ENCODE measurements at regions not wholly inside any gene's neighbourhood (a gene's known extent, or its start where the extent isn't known, plus 50 kb on each side); places are given as distances from the start of the nearest gene placed in this dataset.

DNA sequence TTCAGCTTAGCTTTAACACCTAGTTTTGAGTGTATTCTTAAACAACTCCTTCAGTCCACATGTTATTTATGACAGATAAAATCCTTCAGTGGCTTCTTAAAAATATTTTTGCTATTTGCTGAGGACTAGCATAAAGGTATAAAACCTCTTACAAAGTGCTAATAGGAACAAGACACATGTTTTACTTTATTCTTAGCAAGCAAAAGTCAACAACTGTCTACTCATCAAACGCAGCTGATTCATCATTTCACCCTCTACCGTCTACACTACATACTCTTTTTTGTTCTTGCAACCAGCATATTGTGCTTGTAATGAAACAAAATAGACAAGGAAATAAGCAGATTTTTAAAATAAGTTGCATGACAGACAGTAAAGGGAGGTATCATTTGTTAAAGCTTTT, 319.7 kb downstream of the SNX13 start:
- no peaks in the 10 kb centered on the region for H3K79me2 ChIP-seq (ENCODE audit: insufficient read depth, low read length)
- ChIA-PET RAD21 (ENCODE audit: low non-redundant PET in 1 of 2, low total read pairs in 2 of 2, uncharacterized antibody in 2 of 2, unreplicated experiment in 2 of 2) (no interaction called here), POLR2A (no interaction called here), CTCF (no interaction called here)
- H2AFZ ChIP-seq (ENCODE audit: low read depth, low read length, poor library complexity, severe bottlenecking) = no peak overlapping the region
- H3K27me3 ChIP-seq (ENCODE audit: insufficient read depth, low read length) = no peaks in the 10 kb centered on the region
- H3K27ac ChIP-seq (ENCODE audit: low read depth, low read length) = no peak overlapping the region
- H3K4me3 ChIP-seq (replicated peaks in 1 of 2; ENCODE audit: low read depth in 1 of 2, low read length in 2 of 2) = no peak overlapping the region
- H3K4me2 ChIP-seq (ENCODE audit: low read length) = no peak overlapping the region
- no TSS peak for BruUV-seq (replicated peaks)
- no peaks in the 10 kb centered on the region for H3K36me3 ChIP-seq (ENCODE audit: control insufficient read depth in 1 of 2, insufficient read depth in 2 of 2, low read length in 2 of 2)
- DNase-seq (ENCODE audit: low read depth, low spot score) (no peak), ATAC-seq (no peak)
- no peak for TF ChIP-seq EZH2 (IDR thresholded peaks at IDR 0.05)
- TF ChIP-seq, protein P1, sequence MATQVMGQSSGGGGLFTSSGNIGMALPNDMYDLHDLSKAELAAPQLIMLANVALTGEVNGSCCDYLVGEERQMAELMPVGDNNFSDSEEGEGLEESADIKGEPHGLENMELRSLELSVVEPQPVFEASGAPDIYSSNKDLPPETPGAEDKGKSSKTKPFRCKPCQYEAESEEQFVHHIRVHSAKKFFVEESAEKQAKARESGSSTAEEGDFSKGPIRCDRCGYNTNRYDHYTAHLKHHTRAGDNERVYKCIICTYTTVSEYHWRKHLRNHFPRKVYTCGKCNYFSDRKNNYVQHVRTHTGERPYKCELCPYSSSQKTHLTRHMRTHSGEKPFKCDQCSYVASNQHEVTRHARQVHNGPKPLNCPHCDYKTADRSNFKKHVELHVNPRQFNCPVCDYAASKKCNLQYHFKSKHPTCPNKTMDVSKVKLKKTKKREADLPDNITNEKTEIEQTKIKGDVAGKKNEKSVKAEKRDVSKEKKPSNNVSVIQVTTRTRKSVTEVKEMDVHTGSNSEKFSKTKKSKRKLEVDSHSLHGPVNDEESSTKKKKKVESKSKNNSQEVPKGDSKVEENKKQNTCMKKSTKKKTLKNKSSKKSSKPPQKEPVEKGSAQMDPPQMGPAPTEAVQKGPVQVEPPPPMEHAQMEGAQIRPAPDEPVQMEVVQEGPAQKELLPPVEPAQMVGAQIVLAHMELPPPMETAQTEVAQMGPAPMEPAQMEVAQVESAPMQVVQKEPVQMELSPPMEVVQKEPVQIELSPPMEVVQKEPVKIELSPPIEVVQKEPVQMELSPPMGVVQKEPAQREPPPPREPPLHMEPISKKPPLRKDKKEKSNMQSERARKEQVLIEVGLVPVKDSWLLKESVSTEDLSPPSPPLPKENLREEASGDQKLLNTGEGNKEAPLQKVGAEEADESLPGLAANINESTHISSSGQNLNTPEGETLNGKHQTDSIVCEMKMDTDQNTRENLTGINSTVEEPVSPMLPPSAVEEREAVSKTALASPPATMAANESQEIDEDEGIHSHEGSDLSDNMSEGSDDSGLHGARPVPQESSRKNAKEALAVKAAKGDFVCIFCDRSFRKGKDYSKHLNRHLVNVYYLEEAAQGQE (IDR thresholded peaks at IDR 0.05; ENCODE audit: low read depth) = no peak
- no peak for TF ChIP-seq EGR1 (IDR thresholded peaks at IDR 0.05; ENCODE audit: low read depth)
- TF ChIP-seq CEBPB (IDR thresholded peaks at IDR 0.05; ENCODE audit: low read depth) = no peak
- TF ChIP-seq POLR2A (IDR thresholded peaks at IDR 0.05; ENCODE audit: borderline replicate concordance, extremely low read depth, insufficient read depth, insufficient read length) = no peak
- TF ChIP-seq SRF (IDR thresholded peaks at IDR 0.05; ENCODE audit: low read depth) = no peak
- TF ChIP-seq POLR2AphosphoS5 (IDR thresholded peaks at IDR 0.05; ENCODE audit: low read depth, low read length) = no peak
- TF ChIP-seq, protein P2, sequence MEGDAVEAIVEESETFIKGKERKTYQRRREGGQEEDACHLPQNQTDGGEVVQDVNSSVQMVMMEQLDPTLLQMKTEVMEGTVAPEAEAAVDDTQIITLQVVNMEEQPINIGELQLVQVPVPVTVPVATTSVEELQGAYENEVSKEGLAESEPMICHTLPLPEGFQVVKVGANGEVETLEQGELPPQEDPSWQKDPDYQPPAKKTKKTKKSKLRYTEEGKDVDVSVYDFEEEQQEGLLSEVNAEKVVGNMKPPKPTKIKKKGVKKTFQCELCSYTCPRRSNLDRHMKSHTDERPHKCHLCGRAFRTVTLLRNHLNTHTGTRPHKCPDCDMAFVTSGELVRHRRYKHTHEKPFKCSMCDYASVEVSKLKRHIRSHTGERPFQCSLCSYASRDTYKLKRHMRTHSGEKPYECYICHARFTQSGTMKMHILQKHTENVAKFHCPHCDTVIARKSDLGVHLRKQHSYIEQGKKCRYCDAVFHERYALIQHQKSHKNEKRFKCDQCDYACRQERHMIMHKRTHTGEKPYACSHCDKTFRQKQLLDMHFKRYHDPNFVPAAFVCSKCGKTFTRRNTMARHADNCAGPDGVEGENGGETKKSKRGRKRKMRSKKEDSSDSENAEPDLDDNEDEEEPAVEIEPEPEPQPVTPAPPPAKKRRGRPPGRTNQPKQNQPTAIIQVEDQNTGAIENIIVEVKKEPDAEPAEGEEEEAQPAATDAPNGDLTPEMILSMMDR (IDR thresholded peaks at IDR 0.05 in 2 of 3, conservative IDR thresholded peaks at IDR 0.05 in 1 of 3; ENCODE audit: borderline replicate concordance in 1 of 3, insufficient read depth in 1 of 3, low read depth in 2 of 3, low read length in 2 of 3) = no peak
- TF ChIP-seq RAD21 (IDR thresholded peaks at IDR 0.05; ENCODE audit: low read depth) = no peak
- no peak for TF ChIP-seq TCF7L2 (IDR thresholded peaks at IDR 0.05; ENCODE audit: borderline replicate concordance, extremely low read depth, insufficient read depth, insufficient read length)
- no peak for TF ChIP-seq SIN3A (IDR thresholded peaks at IDR 0.05; ENCODE audit: low read depth)
- TF ChIP-seq FOSL1 (IDR thresholded peaks at IDR 0.05; ENCODE audit: low read depth) = no peak
- no peak for TF ChIP-seq ZFX (IDR thresholded peaks at IDR 0.05)
- TF ChIP-seq CBX3 (IDR thresholded peaks at IDR 0.05; ENCODE audit: low read depth) = no peak
- no peak for TF ChIP-seq YY1 (IDR thresholded peaks at IDR 0.05; ENCODE audit: extremely low read depth, insufficient replicate concordance, low read depth, low read length)
- no peak for TF ChIP-seq JUND (IDR thresholded peaks at IDR 0.05)
- TF ChIP-seq ZNF274 (IDR thresholded peaks at IDR 0.05; ENCODE audit: low read depth, low read length) = no peak
- no peak for TF ChIP-seq ELF1 (IDR thresholded peaks at IDR 0.05; ENCODE audit: borderline replicate concordance, low read depth)
- no peaks in the 10 kb centered on the region for H3K9me2 ChIP-seq (ENCODE audit: insufficient read depth)
- H3K9ac ChIP-seq (ENCODE audit: low read length) = no peak overlapping the region
- no peaks in the 10 kb centered on the region for H3K4me1 ChIP-seq (ENCODE audit: control insufficient read depth in 1 of 2, insufficient read depth in 2 of 2, low read length in 2 of 2)
- H3K9me3 ChIP-seq (ENCODE audit: control insufficient read depth in 1 of 2, insufficient read depth in 1 of 2, low read depth in 1 of 2, low read length in 2 of 2) = no peaks in the 10 kb centered on the region
- H4K20me1 ChIP-seq (ENCODE audit: insufficient read depth) = no peaks in the 10 kb centered on the region
- intact Hi-C loops (cut with micrococcal nuclease) = no loop called here
